ENCODE measurements at regions not wholly inside any gene's neighbourhood (a gene's known extent, or its start where the extent isn't known, plus 50 kb on each side); places are given as distances from the start of the nearest gene placed in this dataset.

DNA sequence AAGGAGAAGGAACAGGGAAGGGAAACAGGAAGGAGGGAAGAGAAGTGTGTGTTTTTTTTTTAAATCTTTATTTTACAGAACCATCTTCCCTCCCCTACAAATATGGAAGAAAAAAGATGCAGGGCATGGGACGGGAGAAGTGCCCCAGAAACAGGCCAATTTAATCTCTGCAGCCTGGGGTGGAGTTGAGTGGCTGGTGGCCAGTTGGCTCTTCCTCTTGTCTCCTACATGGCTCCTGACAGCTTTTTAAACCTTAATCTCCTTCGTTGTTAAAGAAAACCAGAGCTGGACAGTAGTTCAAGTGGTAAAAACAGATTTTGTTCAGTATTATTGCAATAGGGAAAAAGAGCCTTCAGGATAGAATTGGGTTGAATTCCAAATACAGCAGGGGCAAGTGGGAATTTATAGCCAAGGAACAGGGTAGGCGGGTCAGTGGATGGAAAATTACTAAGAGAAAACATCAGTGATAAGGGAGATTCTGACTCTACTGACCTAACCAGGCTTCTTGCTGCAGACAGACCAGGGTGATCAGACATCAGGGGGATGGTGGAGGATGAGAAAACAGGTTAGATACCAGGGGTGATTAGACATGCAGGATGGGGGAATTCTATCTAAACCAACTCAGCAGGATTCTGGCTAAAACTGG is 125.1 kb upstream of the CLINT1 start:
- Mint-ChIP-seq H3K4me3 (no peak overlapping the region), H3K36me3 (no peaks in the 10 kb centered on the region), H3K4me1 (peaks cover 2% of the 10 kb centered on the region), H3K9me3 (peaks cover 0 to 3% (median 0%) of the 10 kb centered on the region in 7 donors), H3K27ac (no peak overlapping the region), H3K27me3 (ENCODE audit: low read depth in 3 of 3) (peaks cover under 1 to 6% (median 1%) of the 10 kb centered on the region in 3 donors)
- Histone ChIP-seq H3K9me3 (replicated peaks in 1 of 2; ENCODE audit: control insufficient read depth in 1 of 2, insufficient read depth in 1 of 2, low read length in 2 of 2) (no peaks in the 10 kb centered on the region), H4K20me1 (ENCODE audit: insufficient read depth, low read length) (no peaks in the 10 kb centered on the region), H3K27ac (ENCODE audit: low read depth in 1 of 2, low read length in 2 of 2) (no peak overlapping the region), H3K4me3 (replicated peaks in 1 of 3; ENCODE audit: low read depth in 2 of 3, low read length in 3 of 3) (no peak overlapping the region), H3K4me2 (replicated peaks; ENCODE audit: extremely low read depth, low read length, poor library complexity, severe bottlenecking) (no peak overlapping the region), H3K27me3 (ENCODE audit: control insufficient read depth in 2 of 2, insufficient read depth in 2 of 2, low read length in 2 of 2) (no peaks in the 10 kb centered on the region), H3K9ac (ENCODE audit: insufficient read depth, low read length, poor library complexity, severe bottlenecking) (no peak overlapping the region), H3K79me2 (ENCODE audit: insufficient read depth, low read length) (no peaks in the 10 kb centered on the region), H3K36me3 (replicated peaks in 1 of 2; ENCODE audit: control insufficient read depth in 1 of 2, insufficient read depth in 2 of 2, low read length in 2 of 2) (no peaks in the 10 kb centered on the region), H3K4me1 (ENCODE audit: control insufficient read depth in 1 of 2, insufficient read depth in 2 of 2, low read length in 2 of 2) (no peaks in the 10 kb centered on the region), H2AFZ (ENCODE audit: insufficient read depth, low read depth, low read length, poor library complexity, severe bottlenecking) (no peak overlapping the region)
- WGBS (ENCODE audit: insufficient coverage), result no CpG with 5 or more reads among the region's 3 CpGs
- intact Hi-C loops (cut with micrococcal nuclease), result no loop called here
- TF ChIP-seq, protein P1, sequence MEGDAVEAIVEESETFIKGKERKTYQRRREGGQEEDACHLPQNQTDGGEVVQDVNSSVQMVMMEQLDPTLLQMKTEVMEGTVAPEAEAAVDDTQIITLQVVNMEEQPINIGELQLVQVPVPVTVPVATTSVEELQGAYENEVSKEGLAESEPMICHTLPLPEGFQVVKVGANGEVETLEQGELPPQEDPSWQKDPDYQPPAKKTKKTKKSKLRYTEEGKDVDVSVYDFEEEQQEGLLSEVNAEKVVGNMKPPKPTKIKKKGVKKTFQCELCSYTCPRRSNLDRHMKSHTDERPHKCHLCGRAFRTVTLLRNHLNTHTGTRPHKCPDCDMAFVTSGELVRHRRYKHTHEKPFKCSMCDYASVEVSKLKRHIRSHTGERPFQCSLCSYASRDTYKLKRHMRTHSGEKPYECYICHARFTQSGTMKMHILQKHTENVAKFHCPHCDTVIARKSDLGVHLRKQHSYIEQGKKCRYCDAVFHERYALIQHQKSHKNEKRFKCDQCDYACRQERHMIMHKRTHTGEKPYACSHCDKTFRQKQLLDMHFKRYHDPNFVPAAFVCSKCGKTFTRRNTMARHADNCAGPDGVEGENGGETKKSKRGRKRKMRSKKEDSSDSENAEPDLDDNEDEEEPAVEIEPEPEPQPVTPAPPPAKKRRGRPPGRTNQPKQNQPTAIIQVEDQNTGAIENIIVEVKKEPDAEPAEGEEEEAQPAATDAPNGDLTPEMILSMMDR (IDR thresholded peaks at IDR 0.05), result no peak
- DNase-seq, result no peak

DNA sequence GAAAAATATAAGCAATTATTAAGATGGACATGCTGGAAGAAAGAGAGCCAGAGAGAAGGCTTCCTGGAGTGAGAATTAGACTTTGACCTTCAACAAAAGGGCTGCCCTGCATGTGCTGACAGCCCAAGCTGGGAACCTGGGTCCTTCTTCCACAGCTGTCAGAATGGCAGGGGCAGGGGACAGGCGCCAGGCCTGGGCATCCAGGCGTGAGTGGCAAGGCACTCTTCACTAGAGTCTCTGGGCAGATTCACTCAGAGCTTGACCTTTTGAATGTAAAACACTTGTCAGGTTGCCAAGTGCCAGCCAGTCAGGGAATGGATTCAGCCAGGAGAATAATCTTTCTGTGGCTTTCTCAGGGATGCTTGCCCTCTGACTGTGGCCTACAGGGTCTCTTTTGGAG is 119.1 kb upstream of the CLINT1 start:
- H3K4me3 Mint-ChIP-seq, result no peak overlapping the region
- Histone ChIP-seq H3K4me1 (ENCODE audit: control insufficient read depth in 1 of 2, insufficient read depth in 2 of 2, low read length in 2 of 2) (no peaks in the 10 kb centered on the region), H3K79me2 (ENCODE audit: insufficient read depth, low read length) (no peaks in the 10 kb centered on the region), H2AFZ (ENCODE audit: insufficient read depth, low read depth, low read length, poor library complexity, severe bottlenecking) (no peak overlapping the region), H3K27me3 (ENCODE audit: control insufficient read depth in 2 of 2, insufficient read depth in 2 of 2, low read length in 2 of 2) (no peaks in the 10 kb centered on the region), H4K20me1 (ENCODE audit: insufficient read depth, low read length) (no peaks in the 10 kb centered on the region), H3K36me3 (replicated peaks in 1 of 2; ENCODE audit: control insufficient read depth in 1 of 2, insufficient read depth in 2 of 2, low read length in 2 of 2) (no peaks in the 10 kb centered on the region), H3K4me3 (replicated peaks in 1 of 3; ENCODE audit: low read depth in 2 of 3, low read length in 3 of 3) (no peak overlapping the region), H3K9me3 (replicated peaks in 1 of 2; ENCODE audit: control insufficient read depth in 1 of 2, insufficient read depth in 1 of 2, low read length in 2 of 2) (no peaks in the 10 kb centered on the region), H3K4me2 (replicated peaks; ENCODE audit: extremely low read depth, low read length, poor library complexity, severe bottlenecking) (no peak overlapping the region), H3K9ac (ENCODE audit: insufficient read depth, low read length, poor library complexity, severe bottlenecking) (no peak overlapping the region), H3K27ac (ENCODE audit: low read depth in 1 of 2, low read length in 2 of 2) (no peak overlapping the region)
- no peaks in the 10 kb centered on the region for H3K36me3 Mint-ChIP-seq
- TF ChIP-seq, protein P1 (IDR thresholded peaks at IDR 0.05), result no peak
- WGBS (ENCODE audit: insufficient coverage), result 100% methylated on average over 2 of the region's 2 CpGs
- peaks cover 2 to 6% (median 5%) of the 10 kb centered on the region in 3 donors for H3K27me3 Mint-ChIP-seq (ENCODE audit: low read depth in 3 of 3)
- no peaks in the 10 kb centered on the region for H3K9me3 Mint-ChIP-seq
- H3K4me1 Mint-ChIP-seq, result no peaks in the 10 kb centered on the region
- intact Hi-C loops (cut with micrococcal nuclease), result no loop called here
- no peak for DNase-seq
- H3K27ac Mint-ChIP-seq, result no peak overlapping the region
